CMK (cell line): ENCODE measurements at regions not wholly inside any gene's neighbourhood (a gene's known extent, or its start where the extent isn't known, plus 50 kb on each side); places are given as distances from the start of the nearest gene placed in this dataset.

Experiments
- DNase-seq: peaks from one replicate; pipeline ENCODE4 v3.0.0-alpha.2; 2010; ENCODE audit warnings: low read depth

- DNase-seq, result no peak
Observed at GRCh38 chr6:126529637-126530362, 189.9 kb downstream of the CENPW start.

- DNase-seq, result no peak
Observed at GRCh38 chr6:126530775-126531174, 190.9 kb downstream of the CENPW start.

GRCh38 chr6:126531286-126531685 lies 191.4 kb downstream of the CENPW start:
- DNase-seq, result no peak

- DNase-seq, result no peak
Observed at GRCh38 chr6:126531840-126532239, 191.9 kb downstream of the CENPW start.

- no peak for DNase-seq
Observed at GRCh38 chr6:126534401-126534800, 194.5 kb downstream of the CENPW start.

- DNase-seq, result no peak
Observed at GRCh38 chr6:126535138-126535537, 195.2 kb downstream of the CENPW start.

GRCh38 chr6:126535595-126535994 lies 195.7 kb downstream of the CENPW start:
- no peak for DNase-seq

GRCh38 chr6:126537061-126537816 lies 197.3 kb downstream of the CENPW start:
- DNase-seq, result no peak

- no peak for DNase-seq
Observed at GRCh38 chr6:126539022-126539421, 199.1 kb downstream of the CENPW start.

GRCh38 chr6:126540161-126540560 lies 200.2 kb downstream of the CENPW start:
- DNase-seq, result no peak

GRCh38 chr6:126541806-126542491 lies 202.0 kb downstream of the CENPW start:
- no peak for DNase-seq

GRCh38 chr6:126546541-126547120 lies 206.7 kb downstream of the CENPW start:
- no peak for DNase-seq

- no peak for DNase-seq
Observed at GRCh38 chr6:126548300-126548699, 208.4 kb downstream of the CENPW start.

- DNase-seq, result no peak
Observed at GRCh38 chr6:126550323-126550722, 210.4 kb downstream of the CENPW start.

- no peak for DNase-seq
Observed at GRCh38 chr6:126551832-126552231, 211.9 kb downstream of the CENPW start.

- no peak for DNase-seq
Observed at GRCh38 chr6:126553854-126554253, 213.9 kb downstream of the CENPW start.

- no peak for DNase-seq
Observed at GRCh38 chr6:126570507-126570906, 230.6 kb downstream of the CENPW start.

- DNase-seq, result no peak
Observed at GRCh38 chr6:126574301-126574700, 234.4 kb downstream of the CENPW start.

GRCh38 chr6:126581316-126581715 lies 241.4 kb downstream of the CENPW start:
- DNase-seq, result no peak

- no peak for DNase-seq
Observed at GRCh38 chr6:126600258-126600916, 260.5 kb downstream of the CENPW start.

GRCh38 chr6:126603410-126603809 lies 263.5 kb downstream of the CENPW start:
- no peak for DNase-seq

GRCh38 chr6:126605089-126605488 lies 265.2 kb downstream of the CENPW start:
- no peak for DNase-seq
